RWPE1 (cell line): ENCODE measurements at regions not wholly inside any gene's neighbourhood (a gene's known extent, or its start where the extent isn't known, plus 50 kb on each side); places are given as distances from the start of the nearest gene placed in this dataset.

Source experiments
- CTCF ChIA-PET: fragments of 350-600 bp; sonication (Branson Sonifier 250); formaldehyde crosslinking; extraction: SDS; loops from one replicate; lab custom pipeline; 2021; lab: Yijun Ruan, JAX
- POLR2A ChIA-PET: fragments of 400-600 bp; formaldehyde crosslinking; extraction: SDS; loops from one replicate; lab custom pipeline; 2020; ENCODE audit warnings: antibody characterized with exemption; ENCODE audit not compliant: low non-redundant PET; lab: Yijun Ruan, JAX
- DNase-seq: peaks from one replicate; pipeline ENCODE4 v3.0.0; 2012; ENCODE audit warnings: low spot score
- H3K27ac ChIP-seq: fragments of 450-650 bp; 2 replicates; pipeline ENCODE4 v1.5.1; 2017
- TF ChIP-seq, protein P1 (sequence below): fragments of 450-650 bp; conservative IDR thresholded peaks from 2 replicates; pipeline ENCODE4 v1.5.1; 2017; ENCODE audit warnings: low read depth, mild to moderate bottlenecking

DNA sequence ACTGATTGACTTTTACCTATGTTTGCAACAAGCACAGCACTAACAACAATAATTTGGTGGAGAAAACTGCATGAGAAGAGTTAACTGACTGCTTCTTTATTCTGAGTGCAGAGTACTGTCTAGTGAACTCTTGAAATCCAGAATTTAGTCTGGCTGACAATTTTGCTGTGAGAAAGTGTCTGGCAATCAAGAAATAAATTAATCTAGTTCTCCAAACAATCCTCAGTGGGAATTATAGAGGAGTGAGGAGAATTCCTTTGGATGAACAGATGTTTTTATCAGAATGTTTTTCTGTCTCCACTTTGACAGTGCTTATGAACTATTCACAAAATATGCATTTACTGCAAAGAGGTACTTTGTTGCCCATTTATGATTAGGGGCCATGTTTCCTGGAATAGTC, 694.9 kb upstream of the LRRN3 start:
- ChIA-PET CTCF (no interaction called here), POLR2A (no interaction called here)
- no peak for DNase-seq
- TF ChIP-seq, protein P1, sequence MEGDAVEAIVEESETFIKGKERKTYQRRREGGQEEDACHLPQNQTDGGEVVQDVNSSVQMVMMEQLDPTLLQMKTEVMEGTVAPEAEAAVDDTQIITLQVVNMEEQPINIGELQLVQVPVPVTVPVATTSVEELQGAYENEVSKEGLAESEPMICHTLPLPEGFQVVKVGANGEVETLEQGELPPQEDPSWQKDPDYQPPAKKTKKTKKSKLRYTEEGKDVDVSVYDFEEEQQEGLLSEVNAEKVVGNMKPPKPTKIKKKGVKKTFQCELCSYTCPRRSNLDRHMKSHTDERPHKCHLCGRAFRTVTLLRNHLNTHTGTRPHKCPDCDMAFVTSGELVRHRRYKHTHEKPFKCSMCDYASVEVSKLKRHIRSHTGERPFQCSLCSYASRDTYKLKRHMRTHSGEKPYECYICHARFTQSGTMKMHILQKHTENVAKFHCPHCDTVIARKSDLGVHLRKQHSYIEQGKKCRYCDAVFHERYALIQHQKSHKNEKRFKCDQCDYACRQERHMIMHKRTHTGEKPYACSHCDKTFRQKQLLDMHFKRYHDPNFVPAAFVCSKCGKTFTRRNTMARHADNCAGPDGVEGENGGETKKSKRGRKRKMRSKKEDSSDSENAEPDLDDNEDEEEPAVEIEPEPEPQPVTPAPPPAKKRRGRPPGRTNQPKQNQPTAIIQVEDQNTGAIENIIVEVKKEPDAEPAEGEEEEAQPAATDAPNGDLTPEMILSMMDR, result no peak
- no peak overlapping the region for H3K27ac ChIP-seq

DNA sequence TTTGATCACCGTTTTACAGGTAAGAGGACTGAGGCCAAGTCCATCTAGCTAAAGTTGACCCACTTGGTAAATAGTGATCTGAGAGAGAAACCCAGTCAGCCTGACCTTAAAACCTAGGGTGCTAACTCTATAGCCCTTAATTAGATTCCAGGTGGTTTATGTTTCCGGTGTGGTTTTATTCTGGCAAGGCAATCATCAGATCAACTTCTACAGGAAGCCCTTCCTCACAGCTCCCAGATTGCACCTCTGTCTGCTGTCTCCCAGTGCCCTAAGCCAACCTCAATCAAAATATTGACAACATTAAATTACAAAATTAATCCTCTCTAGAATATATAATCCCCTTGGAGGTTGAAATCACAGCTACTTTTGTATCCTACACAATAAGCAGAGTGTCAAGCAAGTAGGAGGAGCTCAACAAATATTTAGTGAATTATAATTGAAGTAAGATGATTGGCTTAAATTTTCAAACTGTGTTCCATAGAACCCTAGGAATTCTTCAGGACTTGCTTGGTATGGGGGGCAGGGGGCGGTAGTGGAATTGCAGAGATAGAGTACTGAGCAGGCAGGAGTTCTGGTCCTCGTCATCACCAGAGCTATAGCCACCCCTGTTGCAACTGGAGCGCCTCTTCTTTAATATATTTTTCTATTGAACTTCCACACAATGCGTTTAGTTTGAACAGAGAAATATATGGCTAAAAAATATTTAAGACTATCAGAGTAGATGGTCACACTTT, 692.8 kb upstream of the LRRN3 start:
- TF ChIP-seq, protein P1, result no peak
- no peak overlapping the region for H3K27ac ChIP-seq
- POLR2A ChIA-PET, result no interaction called here
- no peak for DNase-seq
- CTCF ChIA-PET, result interaction anchor here (0.6 kb wide), 1 partner anchor 452 kb away, joined by 3 read pairs; no protein-coding TSS in a partner anchor

DNA sequence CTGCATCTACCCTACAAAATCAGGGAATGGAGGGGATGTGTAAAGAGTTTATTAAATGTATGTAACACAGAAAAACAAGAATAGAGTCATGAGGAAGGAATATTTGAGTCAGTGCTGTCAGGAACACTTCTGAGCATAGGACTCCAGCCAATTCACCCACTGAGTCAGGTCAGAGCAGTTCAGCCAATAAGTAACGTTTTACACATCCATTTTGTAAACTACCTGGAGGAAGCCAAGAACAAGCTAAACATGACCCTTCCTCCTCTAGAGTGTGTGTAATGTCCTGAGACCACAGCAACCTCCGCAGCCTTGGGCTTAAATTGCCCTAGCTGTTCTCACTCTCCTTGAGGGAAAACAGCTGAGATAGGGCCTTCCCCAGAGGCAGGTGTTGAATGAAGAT, 691.5 kb upstream of the LRRN3 start:
- no peak overlapping the region for H3K27ac ChIP-seq
- POLR2A ChIA-PET, result no interaction called here
- TF ChIP-seq, protein P1, result no peak
- DNase-seq, result no peak
- CTCF ChIA-PET, result no interaction called here

- POLR2A ChIA-PET, result no interaction called here
- TF ChIP-seq, protein P1, result no peak
- no peak overlapping the region for H3K27ac ChIP-seq
- CTCF ChIA-PET, result no interaction called here
- no peak for DNase-seq
Measured at GRCh38 chr7:110400411-110400810, 690.5 kb upstream of the LRRN3 start.

DNA sequence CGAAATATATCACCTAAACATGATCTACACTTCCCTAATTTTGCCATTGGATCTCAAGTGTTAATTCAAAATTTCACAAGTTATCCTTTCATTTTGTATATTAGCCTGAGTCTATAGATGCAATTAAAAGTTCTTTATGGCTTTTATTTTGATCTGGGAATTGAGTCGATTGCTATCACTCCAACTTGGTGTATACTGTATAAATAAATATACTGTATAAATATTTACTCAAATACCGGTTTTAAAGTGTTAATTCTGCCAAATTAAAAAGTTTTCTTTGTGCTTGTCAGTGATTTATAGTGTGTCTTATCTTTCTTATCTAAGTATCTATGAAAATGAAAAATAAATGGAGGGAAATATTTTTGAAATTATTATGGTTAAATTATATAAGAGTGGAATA, 683.7 kb upstream of the LRRN3 start:
- DNase-seq, result no peak
- POLR2A ChIA-PET, result no interaction called here
- CTCF ChIA-PET, result no interaction called here
- TF ChIP-seq, protein P1, result no peak
- H3K27ac ChIP-seq, result no peak overlapping the region

DNA sequence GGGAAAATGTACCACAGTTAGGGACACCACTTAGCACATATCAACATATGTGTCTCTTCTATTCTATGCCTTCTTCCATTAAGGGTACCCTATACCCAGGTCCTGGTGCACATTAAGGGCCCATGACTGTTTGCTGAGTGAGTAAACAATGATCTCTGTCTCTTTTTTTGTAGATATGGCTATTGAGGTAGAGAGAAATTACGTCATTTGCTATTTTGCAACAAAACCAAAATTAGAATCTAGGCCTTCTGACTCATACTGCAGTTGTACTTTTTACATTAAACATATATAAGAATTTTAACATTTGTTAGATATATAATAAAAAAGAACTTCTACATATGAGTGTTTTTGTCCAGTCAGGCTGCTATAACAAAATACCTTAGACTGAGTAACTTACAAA, 683.2 kb upstream of the LRRN3 start:
- POLR2A ChIA-PET, result no interaction called here
- no peak for DNase-seq
- no peak overlapping the region for H3K27ac ChIP-seq
- TF ChIP-seq, protein P1, result no peak
- CTCF ChIA-PET, result no interaction called here
